ENCODE measurements at regions not wholly inside any gene's neighbourhood (a gene's known extent, or its start where the extent isn't known, plus 50 kb on each side); places are given as distances from the start of the nearest gene placed in this dataset.
A peak's percentile ranks its signal among the peaks of the same experiment; 100 is the strongest.

DNA sequence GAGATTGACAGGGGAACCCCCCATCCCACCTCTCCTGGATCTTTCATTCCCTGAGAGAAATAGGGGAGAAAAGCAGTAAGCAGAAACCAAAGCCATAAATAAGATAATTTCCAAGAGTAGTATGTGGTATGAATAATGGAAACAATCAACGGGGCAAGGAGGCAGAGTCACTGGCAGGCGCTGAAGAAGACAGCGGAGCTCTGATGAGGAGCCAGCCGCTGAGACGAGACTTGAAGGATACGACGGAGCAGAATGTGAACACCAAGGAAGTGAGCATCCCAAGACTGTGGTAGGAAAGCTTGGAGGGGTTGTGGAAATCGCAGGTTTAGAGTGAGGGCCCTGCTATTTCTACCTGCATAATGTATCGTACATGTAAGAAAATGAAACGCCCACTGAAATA is 93.6 kb upstream of the CBLN2 start (continued):
- TF ChIP-seq, protein P1, sequence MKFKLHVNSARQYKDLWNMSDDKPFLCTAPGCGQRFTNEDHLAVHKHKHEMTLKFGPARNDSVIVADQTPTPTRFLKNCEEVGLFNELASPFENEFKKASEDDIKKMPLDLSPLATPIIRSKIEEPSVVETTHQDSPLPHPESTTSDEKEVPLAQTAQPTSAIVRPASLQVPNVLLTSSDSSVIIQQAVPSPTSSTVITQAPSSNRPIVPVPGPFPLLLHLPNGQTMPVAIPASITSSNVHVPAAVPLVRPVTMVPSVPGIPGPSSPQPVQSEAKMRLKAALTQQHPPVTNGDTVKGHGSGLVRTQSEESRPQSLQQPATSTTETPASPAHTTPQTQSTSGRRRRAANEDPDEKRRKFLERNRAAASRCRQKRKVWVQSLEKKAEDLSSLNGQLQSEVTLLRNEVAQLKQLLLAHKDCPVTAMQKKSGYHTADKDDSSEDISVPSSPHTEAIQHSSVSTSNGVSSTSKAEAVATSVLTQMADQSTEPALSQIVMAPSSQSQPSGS (IDR thresholded peaks at IDR 0.05; ENCODE audit: low read length) = no peak
- no peak for TF ChIP-seq NRF1 (conservative IDR thresholded peaks at IDR 0.05; ENCODE audit: low read depth, low read length)

DNA sequence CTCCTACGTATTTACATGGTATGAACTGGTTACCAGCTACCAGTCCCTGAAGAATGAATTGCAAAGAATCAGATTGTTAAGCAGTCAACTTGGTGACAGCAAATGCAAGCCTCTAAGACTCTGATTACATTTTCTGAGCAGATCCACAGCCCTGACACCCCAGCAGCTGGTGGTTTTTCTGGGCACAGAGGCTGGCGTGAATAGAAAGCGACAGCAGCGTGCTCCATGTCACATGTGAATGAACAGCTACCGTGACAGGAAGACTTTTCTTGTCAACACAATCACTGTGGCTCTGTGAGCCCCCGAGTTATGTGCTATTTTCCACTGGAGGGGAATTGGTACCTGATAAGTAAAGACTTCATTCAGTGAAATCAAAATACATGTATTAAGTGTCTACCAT is 93.2 kb upstream of the CBLN2 start:
- Histone ChIP-seq H3K36me3 (ENCODE audit: control insufficient read depth in 2 of 2, insufficient read depth in 2 of 2, low read length in 1 of 2) (no peaks in the 10 kb centered on the region), H3K4me1 (ENCODE audit: control insufficient read depth, insufficient read depth, low read length) (no peaks in the 10 kb centered on the region), H3K9ac (ENCODE audit: control insufficient read depth, insufficient read depth, low read length) (no peak overlapping the region), H4K20me1 (ENCODE audit: control insufficient read depth, insufficient read depth) (no peaks in the 10 kb centered on the region), H3K4me3 (no peak overlapping the region), H3K27me3 (replicated peaks in 1 of 2; ENCODE audit: control insufficient read depth in 2 of 2, insufficient read depth in 2 of 2, low read length in 1 of 2) (no peaks in the 10 kb centered on the region), H3K79me2 (ENCODE audit: control insufficient read depth, insufficient read depth, low read length) (no peaks in the 10 kb centered on the region), H3K9me3 (replicated peaks; ENCODE audit: control insufficient read depth, insufficient read depth, low read length) (no peaks in the 10 kb centered on the region), H3K4me2 (ENCODE audit: control insufficient read depth, insufficient read depth) (no peak overlapping the region), H3K27ac (ENCODE audit: control insufficient read depth, insufficient read depth) (no peak overlapping the region), H2AFZ (ENCODE audit: control insufficient read depth, low read depth, low read length) (no peak overlapping the region)
- ChIA-PET SMC1A (ENCODE audit: uncharacterized antibody, unreplicated experiment) (interaction anchor here (1.0 kb wide), 1 partner anchor 14 kb away, joined by 4 read pairs; no protein-coding TSS in a partner anchor), POLR2A (interaction anchor here (0.6 to 0.8 kb wide), 2 partner anchors 17 to 175 kb away, joined by 3 read pairs; no protein-coding TSS in a partner anchor), CTCF (interaction anchor here (1.4 to 2.7 kb wide), 2 partner anchors 36 to 44 kb away, joined by 3 to 15 read pairs; no protein-coding TSS in a partner anchor), RAD21 (ENCODE audit: unreplicated experiment) (interaction anchor here (1.0 to 1.4 kb wide), 2 partner anchors 16 to 36 kb away, joined by 3 to 6 read pairs; no protein-coding TSS in a partner anchor)
- 45% methylated on average over 6 of the region's 6 CpGs for WGBS (ENCODE audit: insufficient coverage, insufficient replicate concordance, low lambda C conversion rate, missing lambda C conversion rate)
- TF ChIP-seq, protein P2, sequence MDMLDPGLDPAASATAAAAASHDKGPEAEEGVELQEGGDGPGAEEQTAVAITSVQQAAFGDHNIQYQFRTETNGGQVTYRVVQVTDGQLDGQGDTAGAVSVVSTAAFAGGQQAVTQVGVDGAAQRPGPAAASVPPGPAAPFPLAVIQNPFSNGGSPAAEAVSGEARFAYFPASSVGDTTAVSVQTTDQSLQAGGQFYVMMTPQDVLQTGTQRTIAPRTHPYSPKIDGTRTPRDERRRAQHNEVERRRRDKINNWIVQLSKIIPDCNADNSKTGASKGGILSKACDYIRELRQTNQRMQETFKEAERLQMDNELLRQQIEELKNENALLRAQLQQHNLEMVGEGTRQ (IDR thresholded peaks at IDR 0.05; ENCODE audit: borderline replicate concordance, low read depth, low read length) = no peak
- TF ChIP-seq RFX5 (IDR thresholded peaks at IDR 0.05; ENCODE audit: low read depth, low read length) = no peak
- no peak for TF ChIP-seq CHD4 (IDR thresholded peaks at IDR 0.05)
- TF ChIP-seq NR2F1 (conservative IDR thresholded peaks at IDR 0.05) = no peak
- peak in 1 of 2 experiments; percentile 35; a peak in 1 of 4 replicates for TF ChIP-seq BHLHE40 (IDR thresholded peaks at IDR 0.05; ENCODE audit: borderline replicate concordance in 1 of 2, low read depth in 2 of 2, low read length in 1 of 2)
- no peak for TF ChIP-seq CBX3 (IDR thresholded peaks at IDR 0.05; ENCODE audit: borderline replicate concordance, low read depth)
- no TSS peak for BruUV-seq (replicated peaks)
- peak; percentile 74 for ATAC-seq
- no peak for FAIRE-seq
- DNase-seq (ENCODE audit: low read depth, low spot score) = no peak
- in situ Hi-C loops (cut with MboI) (no loop called here), intact Hi-C loops (cut with micrococcal nuclease; ENCODE audit: unreplicated experiment) (no loop called here)
